ENCODE measurements at regions not wholly inside any gene's neighbourhood (a gene's known extent, or its start where the extent isn't known, plus 50 kb on each side); places are given as distances from the start of the nearest gene placed in this dataset.
"Not testable (repeated sequence)": the region's sequence is repeated elsewhere in the genome, so short reads cannot be mapped to it uniquely, and the experiment has no call there.

GRCh38 chr17:53227514-53227913 is 595.2 kb upstream of the KIF2B start:
- TF ChIP-seq CTCF (IDR thresholded peaks at IDR 0.05; ENCODE audit: insufficient read depth, missing control alignments), result no peak
- FAIRE-seq, result no peak
- DNase-seq (ENCODE audit: insufficient read length, low spot score), result no peak

GRCh38 chr17:53227111-53227510 is 595.6 kb upstream of the KIF2B start:
- FAIRE-seq (no peak), DNase-seq (ENCODE audit: insufficient read length, low spot score) (no peak)
- no peak for TF ChIP-seq CTCF (IDR thresholded peaks at IDR 0.05; ENCODE audit: insufficient read depth, missing control alignments)

GRCh38 chr17:53219821-53220220 is 602.9 kb upstream of the KIF2B start:
- no peak for FAIRE-seq
- TF ChIP-seq CTCF (IDR thresholded peaks at IDR 0.05; ENCODE audit: insufficient read depth, missing control alignments), result no peak
- no peak for DNase-seq (ENCODE audit: insufficient read length, low spot score)

- no peak for TF ChIP-seq CTCF (IDR thresholded peaks at IDR 0.05; ENCODE audit: insufficient read depth, missing control alignments)
- no peak for FAIRE-seq
- no peak for DNase-seq (ENCODE audit: insufficient read length, low spot score)
Observed at GRCh38 chr17:53218723-53219122, 604.0 kb upstream of the KIF2B start.

GRCh38 chr17:53217311-53217710 is 605.4 kb upstream of the KIF2B start:
- no peak for TF ChIP-seq CTCF (IDR thresholded peaks at IDR 0.05; ENCODE audit: insufficient read depth, missing control alignments)
- DNase-seq (ENCODE audit: insufficient read length, low spot score) (no peak), FAIRE-seq (no peak)

- DNase-seq (ENCODE audit: insufficient read length, low spot score); FAIRE-seq: not testable (repeated sequence)
Observed at GRCh38 chr17:53208935-53209334, 613.8 kb upstream of the KIF2B start.

- no peak for TF ChIP-seq CTCF (IDR thresholded peaks at IDR 0.05; ENCODE audit: insufficient read depth, missing control alignments)
- DNase-seq (ENCODE audit: insufficient read length, low spot score) (no peak), FAIRE-seq (no peak)
Observed at GRCh38 chr17:53193044-53193443, 629.7 kb upstream of the KIF2B start.

- no peak for TF ChIP-seq CTCF (IDR thresholded peaks at IDR 0.05; ENCODE audit: insufficient read depth, missing control alignments)
- FAIRE-seq (no peak), DNase-seq (ENCODE audit: insufficient read length, low spot score) (no peak)
Observed at GRCh38 chr17:53191878-53192277, 630.8 kb upstream of the KIF2B start.
